GM21390 (cell line): ENCODE measurements at regions not wholly inside any gene's neighbourhood (a gene's known extent, or its start where the extent isn't known, plus 50 kb on each side); places are given as distances from the start of the nearest gene placed in this dataset.

Experiments used
- ATAC-seq: cut with Tn5 transposase; IDR thresholded peaks from one replicate; pipeline ENCODE4 v1.9.1; 2021; ENCODE audit not compliant: unreplicated experiment

DNA sequence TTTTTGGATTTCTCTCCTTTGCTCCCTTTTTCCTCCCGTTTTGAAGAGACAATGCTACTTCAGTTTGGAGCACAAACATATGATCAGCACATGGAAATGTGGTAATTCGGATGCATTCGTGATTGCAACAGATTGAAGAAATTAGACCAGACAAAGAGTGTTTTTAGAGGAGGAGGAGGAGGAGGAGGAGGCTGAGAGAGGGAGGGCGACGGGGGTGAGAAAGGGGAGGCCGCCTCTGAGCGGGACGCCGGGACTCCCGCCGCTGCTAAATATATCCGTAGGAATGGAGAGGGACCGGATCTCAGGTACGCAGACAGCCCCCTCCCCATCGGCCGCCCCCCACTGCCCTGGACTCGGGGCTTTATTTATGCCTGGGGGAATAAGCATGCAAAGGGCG is 179.3 kb downstream of the SEC14L1 start:
- ATAC-seq = no peak

DNA sequence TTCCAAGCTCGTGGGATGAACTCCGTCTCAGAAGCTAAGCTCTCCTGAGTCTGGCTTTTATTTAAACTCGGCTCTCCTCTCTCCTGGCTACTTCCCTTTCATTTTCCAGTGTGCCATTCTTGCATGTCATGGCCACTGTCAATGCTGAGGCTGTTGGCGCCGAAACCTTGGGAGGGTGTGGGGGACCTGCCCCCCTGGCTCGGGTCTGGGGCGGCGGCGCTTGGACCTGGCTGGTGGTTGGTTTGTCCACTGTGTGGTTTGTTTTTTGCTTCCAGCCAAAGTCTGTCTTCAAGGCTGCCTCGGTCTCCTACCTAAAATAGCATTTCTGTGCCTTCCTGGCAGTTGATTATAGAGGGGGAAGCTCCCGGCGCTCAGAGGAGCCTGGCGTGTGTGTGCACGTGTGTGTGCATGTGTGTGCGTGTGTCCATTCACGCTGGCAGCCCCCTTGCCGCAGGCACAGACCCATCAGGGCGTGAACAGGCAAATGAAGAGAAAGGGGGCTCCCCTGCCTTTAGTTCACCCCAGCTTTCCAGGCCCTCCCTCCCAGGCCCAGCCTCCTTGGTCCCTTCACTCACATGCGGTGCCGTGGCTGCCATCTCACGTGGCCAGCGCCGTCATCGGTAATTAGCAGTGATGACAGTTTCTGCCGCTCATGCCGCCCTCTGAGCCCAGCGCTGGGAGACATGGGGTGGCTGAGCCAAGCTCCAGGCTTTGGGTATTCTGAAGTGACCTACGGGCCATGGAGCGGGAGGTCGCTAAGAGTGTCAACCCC is 179.9 kb downstream of the SEC14L1 start:
- ATAC-seq = no peak

GRCh38 chr17:77321649-77322513 is 181.1 kb downstream of the SEC14L1 start:
- no peak for ATAC-seq

GRCh38 chr17:77322514-77323412 is 182.0 kb downstream of the SEC14L1 start:
- ATAC-seq = no peak

DNA sequence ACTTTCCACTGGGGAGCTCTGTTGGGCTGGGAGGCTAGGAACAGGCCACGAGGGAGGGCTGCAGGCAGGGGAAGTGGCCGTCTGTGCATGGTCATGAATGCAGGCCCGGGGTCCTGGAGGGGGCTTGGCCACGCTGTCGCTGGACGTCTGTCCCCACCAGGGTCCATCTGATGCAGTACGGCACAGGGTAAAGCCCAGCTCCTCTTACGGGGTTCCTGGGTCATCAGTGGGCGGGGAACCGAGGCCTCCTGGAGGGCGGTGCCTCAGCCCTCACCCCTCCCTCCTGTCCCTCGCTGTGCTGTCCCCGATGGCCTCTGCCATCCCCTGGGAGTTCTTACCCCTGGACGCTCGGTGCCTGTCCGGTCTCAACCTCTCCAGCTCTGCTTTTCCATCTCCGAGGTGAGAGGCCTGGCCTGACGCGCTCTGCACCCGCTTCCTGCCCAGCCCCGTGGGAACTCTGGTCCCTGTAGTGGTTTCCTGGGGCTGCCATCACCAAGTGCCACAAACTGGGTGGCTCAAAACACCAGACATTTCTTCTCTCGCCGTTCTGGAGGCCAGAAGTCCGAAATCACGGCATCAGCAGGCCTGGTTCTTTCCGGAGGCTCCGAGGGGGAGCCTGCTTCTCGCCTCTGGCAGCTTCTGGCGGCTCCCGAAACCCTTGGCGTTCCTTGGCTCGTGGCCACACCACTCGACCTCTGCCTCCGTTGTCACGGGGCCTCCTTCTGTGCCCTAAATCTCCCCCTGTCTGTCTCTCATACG is 182.8 kb downstream of the SEC14L1 start:
- ATAC-seq = no peak

- ATAC-seq = no peak
These were observed 183.5 kb downstream of the SEC14L1 start for GRCh38 chr17:77324227-77324626.

DNA sequence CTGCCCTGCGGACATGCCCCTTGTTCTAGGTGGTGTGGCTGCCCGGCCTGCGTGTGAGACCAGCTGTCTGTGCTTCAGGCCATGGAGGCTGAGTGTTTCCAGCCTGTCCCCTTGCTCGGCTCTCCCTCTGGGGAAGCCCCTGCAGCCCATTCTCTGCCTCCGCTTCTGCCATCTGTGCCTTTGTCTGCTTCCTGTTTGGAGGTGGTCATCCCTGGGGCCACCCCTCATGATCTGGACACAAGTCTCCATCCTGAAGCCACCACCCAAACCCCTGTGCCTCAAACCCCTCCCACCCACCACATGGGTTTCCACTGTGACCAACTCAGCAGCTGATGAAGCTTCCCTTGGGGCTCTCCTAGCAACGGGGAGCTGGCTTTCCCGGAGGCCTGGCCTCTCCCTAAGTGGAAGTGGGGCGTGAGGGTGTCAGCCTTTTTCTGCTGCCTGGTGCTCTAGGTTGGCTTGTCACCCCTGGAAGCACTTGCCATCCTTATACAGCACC is 184.9 kb downstream of the SEC14L1 start:
- ATAC-seq = peak; percentile 21

- no peak for ATAC-seq
These were observed 185.4 kb downstream of the SEC14L1 start for GRCh38 chr17:77326076-77326591.

DNA sequence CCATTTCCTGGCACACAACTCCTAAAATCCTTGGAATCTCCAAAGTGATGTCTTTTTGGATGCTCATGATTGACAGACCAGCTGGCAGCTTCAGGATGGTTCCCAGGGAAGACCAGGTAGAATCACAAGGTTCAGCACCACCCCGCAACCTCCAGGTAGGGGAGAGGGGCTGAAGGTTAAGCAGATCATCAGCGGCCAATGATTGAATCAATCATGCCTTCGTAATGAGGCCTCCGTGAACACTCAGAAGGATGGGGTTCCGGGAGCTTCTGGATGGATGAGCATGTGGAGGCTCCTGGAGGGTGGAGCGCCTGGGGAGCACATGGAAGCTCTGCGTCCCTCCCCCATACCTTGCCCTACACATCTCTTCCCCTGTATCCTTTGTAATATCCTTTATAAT is 185.9 kb downstream of the SEC14L1 start:
- ATAC-seq = no peak

- ATAC-seq = no peak
These were observed 186.4 kb downstream of the SEC14L1 start for GRCh38 chr17:77327181-77327565.

- ATAC-seq = no peak
These were observed 187.0 kb downstream of the SEC14L1 start for GRCh38 chr17:77327566-77328464.

GRCh38 chr17:77328823-77329740 is 188.3 kb downstream of the SEC14L1 start:
- no peak for ATAC-seq

- no peak for ATAC-seq
These were observed 189.2 kb downstream of the SEC14L1 start for GRCh38 chr17:77329741-77330531.

DNA sequence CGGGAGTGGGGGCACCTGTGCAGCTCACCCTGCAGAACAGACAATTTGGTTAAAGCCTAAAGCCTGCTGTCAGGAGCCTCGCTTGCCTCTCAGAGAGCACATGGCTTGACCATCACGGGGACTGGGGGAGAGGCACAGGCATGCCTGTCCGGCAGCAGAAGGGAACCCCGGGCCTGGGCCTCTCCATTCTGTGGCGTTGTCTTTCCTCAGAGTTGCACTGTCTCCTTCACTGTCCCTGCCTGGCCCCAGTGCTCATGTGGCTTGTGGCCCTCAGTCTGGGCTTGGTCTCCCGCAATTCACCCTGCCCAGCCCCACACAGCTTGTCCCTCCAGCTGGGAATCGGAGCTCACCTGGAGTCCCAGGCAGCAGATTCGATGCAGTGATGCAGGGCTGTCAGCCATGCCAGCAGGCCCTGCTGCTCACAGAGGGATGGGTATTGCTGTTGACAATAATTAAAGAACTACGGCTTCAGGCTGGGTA is 189.9 kb downstream of the SEC14L1 start:
- ATAC-seq = no peak

GRCh38 chr17:77331301-77331864 is 190.6 kb downstream of the SEC14L1 start:
- ATAC-seq = peak; percentile 65

DNA sequence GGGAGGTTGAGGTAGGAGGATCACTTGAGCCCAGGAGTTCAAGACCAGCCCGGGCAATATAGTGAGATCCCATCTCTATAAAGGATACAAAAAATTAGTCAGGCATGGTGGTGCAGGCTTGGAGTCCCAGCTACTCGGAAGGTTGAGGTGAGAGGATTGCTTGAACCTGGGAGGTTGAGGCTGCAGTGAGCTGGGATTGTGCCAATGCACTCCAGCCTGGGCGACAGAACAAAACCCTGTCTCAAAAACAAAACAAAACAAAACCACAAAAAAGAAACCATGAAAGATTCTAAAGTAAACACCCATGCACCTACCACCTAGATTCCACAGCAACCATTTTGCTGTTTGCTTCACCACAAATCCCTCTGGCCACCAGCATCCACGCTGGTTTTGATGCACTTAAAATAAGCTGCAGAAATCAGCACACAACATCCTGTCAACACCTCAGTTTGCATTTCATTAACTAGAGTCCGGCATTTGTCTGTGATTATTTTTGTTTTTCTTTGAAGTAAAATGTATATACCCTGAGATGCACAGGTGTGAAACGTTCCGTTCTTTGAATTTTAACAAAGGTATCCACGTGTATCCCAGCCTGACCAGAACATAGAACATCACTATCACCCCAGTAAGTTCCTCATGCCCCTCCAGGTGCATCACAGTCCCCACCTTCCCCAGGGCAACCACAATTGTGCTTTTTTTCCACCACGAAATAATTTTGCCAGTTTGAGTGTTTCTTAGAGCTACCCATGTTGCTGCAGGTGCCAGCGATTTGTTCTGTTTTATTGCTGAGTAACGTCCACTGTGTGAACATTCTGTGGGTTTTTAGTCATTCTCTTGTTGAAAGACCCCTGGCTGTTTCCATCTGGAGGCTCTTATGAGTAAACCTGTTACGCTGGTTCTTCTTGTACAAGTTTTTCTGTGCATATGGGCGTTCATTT is 191.5 kb downstream of the SEC14L1 start:
- no peak for ATAC-seq
